Activated CD8-positive, alpha-beta T cell treated with anti-CD3 and anti-CD28 coated beads, Interleukin-2, amount 10 ng/mL, durations not matched to agents 7 days and 5 days (primary cell): ENCODE measurements at regions not wholly inside any gene's neighbourhood (a gene's known extent, or its start where the extent isn't known, plus 50 kb on each side); places are given as distances from the start of the nearest gene placed in this dataset.
"Not testable (repeated sequence)": the region's sequence is repeated elsewhere in the genome, so short reads cannot be mapped to it uniquely, and the experiment has no call there.

Experiments used
- ATAC-seq: fragments of 150-1000 bp; cut with Tn5 transposase; one replicate; pipeline ENCODE4 v1.10.0; 2021; ENCODE audit warnings: moderate library complexity
- CTCF ChIA-PET: fragments of 350-600 bp; sonication (Branson Sonifier 250); formaldehyde crosslinking; loops from one replicate; lab custom pipeline; 2021; ENCODE audit warnings: antibody characterized with exemption; lab: Charles Lee
- POLR2A ChIA-PET: fragments of 350-600 bp; sonication (Branson Sonifier 250); formaldehyde crosslinking; loops from one replicate; lab custom pipeline; 2021; ENCODE audit warnings: antibody characterized with exemption; lab: Charles Lee
- DNase-seq: peaks from one replicate; pipeline ENCODE4 v3.0.0-alpha.2; 2020
- H3K27ac Mint-ChIP-seq: one replicate; pipeline ENCODE4 v1.8.0; 2021; ENCODE audit warnings: mild to moderate bottlenecking, mixed read lengths
- H3K27me3 Mint-ChIP-seq: one replicate; pipeline ENCODE4 v1.8.0; 2021; ENCODE audit warnings: low read depth, mixed read lengths
- H3K36me3 Mint-ChIP-seq: one replicate; pipeline ENCODE4 v1.8.0; 2021; ENCODE audit warnings: low read depth, mixed read lengths
- H3K4me1 Mint-ChIP-seq: one replicate; pipeline ENCODE4 v1.8.0; 2021; ENCODE audit warnings: low read depth, mixed read lengths
- H3K4me3 Mint-ChIP-seq: one replicate; pipeline ENCODE4 v1.8.0; 2021; ENCODE audit warnings: mild to moderate bottlenecking, mixed read lengths
- H3K9me3 Mint-ChIP-seq: one replicate; pipeline ENCODE4 v1.8.0; 2022; ENCODE audit warnings: mixed read lengths; ENCODE audit not compliant: insufficient read depth

DNA sequence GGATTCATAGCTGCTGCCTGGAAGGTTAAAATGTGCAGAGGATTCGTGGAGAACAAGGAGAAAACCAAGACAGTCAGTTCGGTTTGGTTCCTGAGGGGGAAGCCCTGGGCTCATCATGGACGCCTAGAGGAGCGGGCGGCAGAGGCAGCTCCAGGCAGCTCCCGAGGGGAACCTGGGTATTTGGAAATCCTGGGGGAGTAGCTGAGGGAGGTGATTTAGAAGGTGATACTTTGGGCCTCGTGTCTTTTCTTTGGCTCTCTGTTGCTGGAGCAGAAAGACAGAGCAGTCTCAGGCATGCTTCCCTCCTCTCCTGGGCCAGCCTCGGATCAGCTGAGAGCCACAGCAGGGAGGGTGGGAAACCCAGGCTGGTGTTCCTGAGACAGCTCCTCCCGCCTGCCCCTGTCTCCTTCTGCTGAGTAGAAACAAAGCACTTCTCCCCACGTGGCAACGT, 139.5 kb downstream of the DLL1 start:
- Mint-ChIP-seq H3K4me3 (no peak overlapping the region), H3K36me3 (no peaks in the 10 kb centered on the region), H3K27ac (peak overlapping the region; percentile 34), H3K9me3 (no peaks in the 10 kb centered on the region), H3K27me3 (peaks cover 13% of the 10 kb centered on the region), H3K4me1 (peaks cover 65% of the 10 kb centered on the region)
- no peak for ATAC-seq
- DNase-seq: no peak
- ChIA-PET CTCF (interaction anchor here (1.0 kb wide), 1 partner anchor 319 kb away, joined by 3 read pairs; no protein-coding TSS in a partner anchor), POLR2A (no interaction called here)

DNA sequence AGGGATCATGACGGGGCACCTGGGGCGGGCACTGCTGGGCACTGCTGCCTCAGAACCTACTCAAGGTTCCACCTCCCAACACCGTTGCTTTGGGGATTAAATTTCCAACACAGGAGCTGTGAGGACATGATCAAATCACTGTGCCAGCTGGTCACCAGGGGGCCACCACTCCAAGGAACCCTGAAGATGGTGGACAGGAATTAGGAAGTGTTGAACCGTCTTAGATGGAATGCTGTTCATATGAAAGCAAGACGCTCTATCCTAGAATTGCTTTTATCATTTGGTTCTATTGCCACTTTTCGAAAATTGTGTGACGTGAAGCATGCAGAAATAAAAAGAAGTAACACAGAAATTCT, 140.3 kb downstream of the DLL1 start:
- Mint-ChIP-seq H3K9me3 (no peaks in the 10 kb centered on the region), H3K4me1 (peaks cover 70% of the 10 kb centered on the region), H3K36me3 (peaks cover under 1% of the 10 kb centered on the region), H3K4me3 (no peak overlapping the region), H3K27ac (peak overlapping the region; percentile 39), H3K27me3 (peaks cover 13% of the 10 kb centered on the region)
- ChIA-PET CTCF (no interaction called here), POLR2A (no interaction called here)
- ATAC-seq: no peak
- no peak for DNase-seq

- H3K27ac Mint-ChIP-seq: peak overlapping the region; percentile 99
- ChIA-PET CTCF (no interaction called here), POLR2A (no interaction called here)
- H3K4me3 Mint-ChIP-seq: no peak overlapping the region
- peaks cover 5% of the 10 kb centered on the region for H3K36me3 Mint-ChIP-seq
- no peak for ATAC-seq
- H3K27me3 Mint-ChIP-seq: peaks cover 13% of the 10 kb centered on the region
- peaks cover 77% of the 10 kb centered on the region for H3K4me1 Mint-ChIP-seq
- DNase-seq: no peak
- H3K9me3 Mint-ChIP-seq: peaks cover 4% of the 10 kb centered on the region
Measured at GRCh38 chr6:170149681-170150589, 140.9 kb downstream of the DLL1 start.

DNA sequence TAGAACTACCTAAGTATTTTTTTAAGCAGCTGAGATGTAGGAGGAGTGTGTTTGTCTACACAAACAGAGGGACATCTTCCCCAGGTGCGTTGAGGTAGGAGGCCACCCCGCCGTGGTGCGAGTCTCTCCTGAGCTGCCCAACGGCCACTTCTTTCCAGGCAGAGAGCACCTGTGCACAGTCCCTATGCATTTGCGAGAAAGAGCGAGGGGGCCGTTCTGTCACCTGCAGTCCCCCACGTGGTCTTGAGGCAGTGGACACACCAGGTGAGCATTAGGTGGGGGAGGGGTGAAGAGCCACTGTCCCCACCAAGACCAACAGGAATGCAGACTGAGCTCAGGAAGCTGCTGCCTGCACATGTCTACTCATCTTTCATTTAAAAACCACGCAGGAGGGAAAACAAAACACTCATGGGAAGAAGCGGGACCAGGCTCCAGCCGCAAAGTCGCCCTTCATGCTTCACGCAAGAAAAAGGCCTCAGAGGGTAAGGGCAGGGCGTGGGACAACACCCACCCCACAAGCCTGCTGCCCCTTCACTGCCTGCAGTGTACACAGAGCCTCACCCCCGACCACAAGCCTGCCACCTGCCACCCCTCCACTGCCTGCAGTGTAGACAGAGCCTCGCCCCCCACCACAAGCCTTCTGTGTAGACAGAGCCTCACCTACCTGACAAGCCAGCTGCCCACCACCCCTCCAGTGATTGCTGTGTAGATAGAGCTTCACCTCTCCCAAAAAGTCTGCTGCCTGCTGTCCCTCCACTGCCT, 142.0 kb downstream of the DLL1 start:
- Mint-ChIP-seq H3K4me3 (peak overlapping the region; percentile 75), H3K27ac (peak overlapping the region; percentile 99), H3K27me3 (peaks cover 13% of the 10 kb centered on the region), H3K4me1 (peaks cover 83% of the 10 kb centered on the region), H3K36me3 (peaks cover 13% of the 10 kb centered on the region), H3K9me3 (peaks cover 6% of the 10 kb centered on the region)
- ChIA-PET POLR2A (interaction anchor here (0.7 to 2.9 kb wide), 6 partner anchors 13 to 397 kb away, joined by 3 to 43 read pairs (median 3); partner anchors contain the start of gene ERMARD), CTCF (interaction anchor here (0.7 to 1.7 kb wide), 4 partner anchors 53 to 317 kb away, joined by 3 to 6 read pairs (median 4); partner anchors contain the start of gene DLL1)
- ATAC-seq (no peak), DNase-seq (no peak)

DNA sequence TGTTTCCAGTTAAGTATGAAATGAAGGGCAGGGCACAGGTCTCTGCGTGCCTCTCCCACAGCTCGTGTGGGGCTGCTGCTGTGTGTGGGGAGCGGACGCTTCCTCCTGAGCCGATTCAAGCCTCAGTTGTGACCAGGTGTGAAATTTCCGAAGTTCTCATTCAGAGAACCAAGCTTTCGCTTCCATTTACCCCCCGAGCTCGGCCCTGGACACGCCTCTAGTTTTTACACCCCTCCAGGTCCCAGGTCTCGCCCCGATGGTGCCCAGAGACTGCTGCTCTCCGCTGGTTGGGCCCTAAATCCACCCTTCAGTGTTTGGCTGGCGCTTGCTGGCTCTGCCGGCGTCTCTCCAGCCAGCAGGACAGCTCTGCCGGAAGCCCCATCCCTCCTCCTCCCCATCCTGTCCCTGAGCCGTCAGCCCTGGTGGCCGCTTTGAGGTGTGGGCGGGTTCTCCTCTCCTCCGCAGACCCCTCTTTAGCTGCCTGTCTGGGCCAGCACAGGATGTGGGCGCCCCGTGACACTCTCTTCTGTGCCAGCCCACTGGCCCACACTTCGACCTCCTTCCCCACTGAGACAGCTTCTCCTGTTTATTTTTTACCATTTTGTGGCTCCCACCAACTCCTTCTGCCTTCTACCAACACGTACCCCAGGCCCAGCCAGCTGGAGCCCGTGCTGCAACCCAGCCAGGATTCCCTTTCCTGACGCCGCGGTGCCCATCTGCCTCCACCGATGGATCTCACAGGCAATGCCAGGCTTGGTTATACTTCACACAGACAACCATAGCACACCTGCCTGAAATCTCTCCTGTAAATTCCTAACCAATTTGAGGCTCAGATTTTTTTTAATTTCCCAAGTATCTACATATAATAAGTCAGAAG, 142.8 kb downstream of the DLL1 start:
- H3K4me1 Mint-ChIP-seq: peaks cover 80% of the 10 kb centered on the region
- peak overlapping the region; percentile 99 for H3K27ac Mint-ChIP-seq
- H3K27me3 Mint-ChIP-seq: peaks cover 13% of the 10 kb centered on the region
- ChIA-PET POLR2A (interaction anchor here (0.7 to 2.9 kb wide), 10 partner anchors 10 to 396 kb away, joined by 3 to 43 read pairs (median 4); partner anchors contain the start of genes DLL1 and ERMARD), CTCF (interaction anchor here (0.7 to 1.7 kb wide), 6 partner anchors 52 to 316 kb away, joined by 3 to 6 read pairs (median 4); partner anchors contain the start of gene DLL1)
- peak overlapping the region; percentile 75 for H3K4me3 Mint-ChIP-seq
- DNase-seq (peak; percentile 91), ATAC-seq (peak; percentile 88)
- H3K36me3 Mint-ChIP-seq: peaks cover 21% of the 10 kb centered on the region
- peaks cover 12% of the 10 kb centered on the region for H3K9me3 Mint-ChIP-seq

DNA sequence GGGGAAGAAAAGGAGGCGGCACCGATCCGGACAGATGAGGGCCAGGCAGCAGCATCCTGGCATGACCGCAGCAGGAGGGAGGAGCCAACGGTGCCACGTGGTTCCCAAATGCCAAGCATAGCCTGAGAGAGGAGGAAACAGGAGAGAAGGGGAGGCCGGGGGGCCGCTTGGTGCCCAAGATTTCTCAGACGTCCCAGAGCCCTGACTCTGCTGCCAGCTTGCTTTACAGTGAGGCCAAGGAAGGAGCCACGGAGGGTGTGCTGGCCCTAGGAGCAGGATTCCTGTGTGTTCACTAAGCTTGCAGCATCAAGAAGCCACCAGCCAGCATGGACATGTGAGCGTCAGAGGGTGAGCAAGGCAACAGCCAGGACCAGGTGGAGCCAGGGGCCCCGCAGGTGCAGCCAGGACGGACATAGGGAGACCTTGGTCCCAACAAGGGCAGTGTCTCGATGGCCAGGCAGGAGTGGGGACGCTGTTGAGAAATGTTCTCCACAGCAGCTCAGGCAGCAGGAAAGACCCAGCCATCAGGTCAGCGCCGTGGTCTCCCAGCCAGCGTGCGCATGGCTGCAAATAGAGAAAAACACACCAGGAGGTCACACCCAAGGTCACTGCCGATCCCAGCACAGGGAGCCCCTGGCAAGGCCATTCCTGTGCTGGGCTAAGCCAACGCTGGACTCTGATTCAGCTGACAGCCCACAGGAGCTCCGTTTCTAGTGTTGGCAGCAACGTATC, 143.7 kb downstream of the DLL1 start:
- peak overlapping the region; percentile 99 for H3K27ac Mint-ChIP-seq

DNA sequence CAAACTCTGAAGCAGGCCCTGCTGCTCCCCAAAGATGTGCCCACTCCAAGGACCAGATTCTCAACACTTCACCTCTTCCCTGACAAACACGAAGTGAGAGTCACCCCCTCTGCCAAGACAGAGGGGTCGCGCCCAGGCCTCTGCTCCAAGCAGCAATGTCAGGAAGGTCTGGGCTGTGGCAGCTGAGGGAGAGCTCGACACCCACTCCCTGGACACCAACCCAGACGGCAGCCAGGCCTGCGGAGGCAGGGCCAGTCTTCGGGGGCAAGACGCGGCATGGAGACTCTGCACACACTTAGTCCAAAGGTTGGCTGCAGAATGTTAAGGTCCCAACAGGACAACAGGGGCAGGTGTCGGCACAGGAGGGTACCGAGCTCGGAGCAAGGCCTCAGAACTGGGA, 144.2 kb downstream of the DLL1 start:
- H3K27ac Mint-ChIP-seq: peak overlapping the region; percentile 99
- H3K36me3 Mint-ChIP-seq: peaks cover 23% of the 10 kb centered on the region
- ATAC-seq: no peak
- DNase-seq: no peak
- ChIA-PET POLR2A (interaction anchor here (0.6 to 2.9 kb wide), 3 partner anchors 54 to 74 kb away, joined by 3 to 43 read pairs (median 5); no protein-coding TSS in a partner anchor), CTCF (no interaction called here)
- peaks cover 7% of the 10 kb centered on the region for H3K27me3 Mint-ChIP-seq
- peaks cover 67% of the 10 kb centered on the region for H3K4me1 Mint-ChIP-seq
- peaks cover 13% of the 10 kb centered on the region for H3K9me3 Mint-ChIP-seq
- H3K4me3 Mint-ChIP-seq: no peak overlapping the region

More for the DNA sequence above, 143.7 kb downstream of the DLL1 start:
- ChIA-PET POLR2A (interaction anchor here (0.6 to 2.9 kb wide), 9 partner anchors 9 to 157 kb away, joined by 3 to 43 read pairs (median 4); partner anchors contain the start of gene DLL1), CTCF (interaction anchor here (0.9 to 1.7 kb wide), 4 partner anchors 51 to 196 kb away, joined by 3 to 6 read pairs (median 4); partner anchors contain the start of gene DLL1)
- ATAC-seq (no peak), DNase-seq (no peak)
- peaks cover 10% of the 10 kb centered on the region for H3K27me3 Mint-ChIP-seq
- H3K9me3 Mint-ChIP-seq: peaks cover 13% of the 10 kb centered on the region
- H3K4me3 Mint-ChIP-seq: peak overlapping the region; percentile 75
- H3K36me3 Mint-ChIP-seq: peaks cover 23% of the 10 kb centered on the region
- H3K4me1 Mint-ChIP-seq: peaks cover 73% of the 10 kb centered on the region

GRCh38 chr6:170146131-170146530, 144.7 kb downstream of the DLL1 start:
- peak overlapping the region; percentile 99 for H3K27ac Mint-ChIP-seq
- H3K27me3 Mint-ChIP-seq, CTCF ChIA-PET, H3K4me3 Mint-ChIP-seq, DNase-seq, ATAC-seq: not testable (repeated sequence)
- POLR2A ChIA-PET: interaction anchor here (2.9 kb wide), 1 partner anchor 57 kb away, joined by 43 read pairs; no protein-coding TSS in a partner anchor
- peaks cover 13% of the 10 kb centered on the region for H3K9me3 Mint-ChIP-seq
- H3K36me3 Mint-ChIP-seq: peaks cover 23% of the 10 kb centered on the region
- H3K4me1 Mint-ChIP-seq: peaks cover 63% of the 10 kb centered on the region

DNA sequence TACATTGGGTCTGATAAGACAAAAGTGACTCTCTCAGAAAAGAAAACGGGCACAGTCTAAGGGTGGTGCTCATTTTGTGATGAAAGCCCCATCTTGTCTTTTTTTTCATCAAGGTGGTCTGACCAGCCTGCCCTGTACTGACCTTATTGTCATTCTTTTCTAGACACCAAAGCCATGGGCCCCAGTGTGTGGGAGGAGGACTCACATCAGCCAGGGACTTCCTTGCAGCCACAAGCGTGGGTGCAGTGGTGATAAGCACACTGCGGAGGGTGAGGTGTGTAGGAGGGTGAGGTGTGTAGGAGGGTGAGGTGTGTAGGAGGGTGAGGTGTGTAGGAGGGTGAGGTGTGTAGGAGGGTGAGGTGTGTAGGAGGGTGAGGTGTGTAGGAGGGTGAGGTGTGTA, 145.2 kb downstream of the DLL1 start:
- Mint-ChIP-seq H3K4me1 (peaks cover 60% of the 10 kb centered on the region), H3K36me3 (peaks cover 23% of the 10 kb centered on the region), H3K9me3 (peaks cover 13% of the 10 kb centered on the region), H3K27ac (peak overlapping the region; percentile 51)
- ATAC-seq, CTCF ChIA-PET, DNase-seq, H3K27me3 Mint-ChIP-seq, H3K4me3 Mint-ChIP-seq, POLR2A ChIA-PET: not testable (repeated sequence)

DNA sequence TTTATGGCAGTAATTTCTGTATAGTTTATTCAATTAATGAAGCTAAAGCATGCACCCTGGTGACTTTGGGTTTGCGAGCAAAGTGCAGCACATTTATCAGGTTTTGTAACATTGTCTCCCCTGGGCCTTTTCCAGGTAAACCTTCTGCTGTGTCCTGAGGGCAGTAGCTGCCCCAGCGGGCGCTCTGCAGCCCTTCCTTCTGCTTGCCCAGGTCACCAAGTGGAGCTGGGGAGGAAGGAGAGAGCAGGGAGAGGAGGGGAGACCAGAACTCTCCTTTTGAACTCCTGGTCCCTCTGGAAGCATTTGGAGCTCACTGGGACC, 145.6 kb downstream of the DLL1 start:
- CTCF ChIA-PET: no interaction called here

More for the DNA sequence above, 145.6 kb downstream of the DLL1 start:
- H3K27ac Mint-ChIP-seq: peak overlapping the region; percentile 51
- peaks cover 13% of the 10 kb centered on the region for H3K9me3 Mint-ChIP-seq
- no peak overlapping the region for H3K4me3 Mint-ChIP-seq
- POLR2A ChIA-PET: no interaction called here
- H3K36me3 Mint-ChIP-seq: peaks cover 23% of the 10 kb centered on the region
- ATAC-seq (no peak), DNase-seq (no peak)
- peaks cover 57% of the 10 kb centered on the region for H3K4me1 Mint-ChIP-seq
- H3K27me3 Mint-ChIP-seq: peaks cover 5% of the 10 kb centered on the region
